Chondrocyte (in vitro differentiated cells): ENCODE measurements at regions not wholly inside any gene's neighbourhood (a gene's known extent, or its start where the extent isn't known, plus 50 kb on each side); places are given as distances from the start of the nearest gene placed in this dataset.

Experiments used
- DNase-seq: peaks from one replicate; pipeline ENCODE4 v3.0.0; 2021; ENCODE audit warnings: mixed read lengths, low spot score
- H3K27ac Mint-ChIP-seq: one replicate; pipeline ENCODE4 v1.8.0; 2021; ENCODE audit warnings: mild to moderate bottlenecking, moderate library complexity, mixed read lengths; ENCODE audit not compliant: unreplicated experiment
- H3K27me3 Mint-ChIP-seq: 2 replicates; pipeline ENCODE4 v1.8.0; 2021; ENCODE audit warnings: low read depth, mixed read lengths
- H3K36me3 Mint-ChIP-seq: 2 replicates; pipeline ENCODE4 v1.8.0; 2021; ENCODE audit warnings: low read depth, mixed read lengths
- H3K4me1 Mint-ChIP-seq: 2 replicates; pipeline ENCODE4 v1.8.0; 2021; ENCODE audit warnings: low read depth, mild to moderate bottlenecking, mixed read lengths
- H3K4me3 Mint-ChIP-seq: one replicate; pipeline ENCODE4 v1.8.0; 2021; ENCODE audit warnings: mild to moderate bottlenecking, moderate library complexity, mixed read lengths; ENCODE audit not compliant: unreplicated experiment
- H3K9me3 Mint-ChIP-seq: 2 replicates; pipeline ENCODE4 v1.8.0; 2021; ENCODE audit warnings: low read depth, mixed read lengths
- TF ChIP-seq, protein P1 (sequence below): fragments of 200-600 bp; sonication (generic); IDR thresholded peaks from 2 replicates; pipeline ENCODE4 v1.5.0; 2021; ENCODE audit warnings: antibody characterized with exemption, mild to moderate bottlenecking, moderate library complexity

DNA sequence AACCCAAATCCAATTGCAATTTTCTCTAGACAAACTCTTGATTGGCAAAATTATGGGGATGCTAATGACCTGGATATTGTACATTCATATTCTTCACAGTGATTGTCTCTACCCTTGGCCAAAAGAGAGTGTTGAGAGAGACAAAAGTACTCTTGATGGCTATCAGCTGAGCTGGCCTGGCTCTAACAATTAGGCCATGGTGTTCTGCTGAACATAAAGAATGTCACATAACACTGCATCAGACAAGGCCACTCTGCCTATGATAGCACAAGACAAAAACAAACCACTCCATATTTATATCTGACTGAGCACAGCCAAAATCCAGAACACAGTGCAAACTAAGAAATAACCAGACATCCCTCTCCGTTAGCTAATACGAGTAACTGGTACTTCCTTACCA, 101.7 kb downstream of the ADAMTS1 start:
- DNase-seq: no peak
- no peaks in the 10 kb centered on the region for H3K9me3 Mint-ChIP-seq
- no peaks in the 10 kb centered on the region for H3K4me1 Mint-ChIP-seq
- no peak overlapping the region for H3K27ac Mint-ChIP-seq
- no peaks in the 10 kb centered on the region for H3K27me3 Mint-ChIP-seq
- TF ChIP-seq, protein P1, sequence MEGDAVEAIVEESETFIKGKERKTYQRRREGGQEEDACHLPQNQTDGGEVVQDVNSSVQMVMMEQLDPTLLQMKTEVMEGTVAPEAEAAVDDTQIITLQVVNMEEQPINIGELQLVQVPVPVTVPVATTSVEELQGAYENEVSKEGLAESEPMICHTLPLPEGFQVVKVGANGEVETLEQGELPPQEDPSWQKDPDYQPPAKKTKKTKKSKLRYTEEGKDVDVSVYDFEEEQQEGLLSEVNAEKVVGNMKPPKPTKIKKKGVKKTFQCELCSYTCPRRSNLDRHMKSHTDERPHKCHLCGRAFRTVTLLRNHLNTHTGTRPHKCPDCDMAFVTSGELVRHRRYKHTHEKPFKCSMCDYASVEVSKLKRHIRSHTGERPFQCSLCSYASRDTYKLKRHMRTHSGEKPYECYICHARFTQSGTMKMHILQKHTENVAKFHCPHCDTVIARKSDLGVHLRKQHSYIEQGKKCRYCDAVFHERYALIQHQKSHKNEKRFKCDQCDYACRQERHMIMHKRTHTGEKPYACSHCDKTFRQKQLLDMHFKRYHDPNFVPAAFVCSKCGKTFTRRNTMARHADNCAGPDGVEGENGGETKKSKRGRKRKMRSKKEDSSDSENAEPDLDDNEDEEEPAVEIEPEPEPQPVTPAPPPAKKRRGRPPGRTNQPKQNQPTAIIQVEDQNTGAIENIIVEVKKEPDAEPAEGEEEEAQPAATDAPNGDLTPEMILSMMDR: no peak
- no peaks in the 10 kb centered on the region for H3K36me3 Mint-ChIP-seq
- no peak overlapping the region for H3K4me3 Mint-ChIP-seq

DNA sequence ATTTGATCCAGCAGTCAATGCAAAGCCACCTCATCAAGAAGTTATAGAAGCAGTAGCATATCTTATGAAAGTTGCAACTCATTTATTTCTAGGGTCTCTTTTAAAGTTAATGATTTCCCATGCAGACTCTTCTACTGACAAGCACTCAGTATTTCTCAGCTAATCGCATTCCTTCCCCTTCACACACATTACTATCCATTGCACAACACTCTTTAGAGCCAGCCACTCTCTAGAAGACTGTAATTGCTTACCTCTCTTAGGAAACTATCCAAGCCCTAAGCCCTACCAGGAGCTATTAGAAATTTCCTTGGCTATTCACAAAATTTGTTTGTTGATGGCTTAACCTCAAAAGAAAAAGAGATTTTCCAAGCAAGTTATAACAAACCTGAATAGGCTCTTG, 106.0 kb downstream of the ADAMTS1 start:
- TF ChIP-seq, protein P1: no peak
- DNase-seq: no peak
- Mint-ChIP-seq H3K27ac (no peak overlapping the region), H3K4me3 (no peak overlapping the region), H3K27me3 (no peaks in the 10 kb centered on the region), H3K36me3 (no peaks in the 10 kb centered on the region), H3K4me1 (no peaks in the 10 kb centered on the region), H3K9me3 (no peaks in the 10 kb centered on the region)

DNA sequence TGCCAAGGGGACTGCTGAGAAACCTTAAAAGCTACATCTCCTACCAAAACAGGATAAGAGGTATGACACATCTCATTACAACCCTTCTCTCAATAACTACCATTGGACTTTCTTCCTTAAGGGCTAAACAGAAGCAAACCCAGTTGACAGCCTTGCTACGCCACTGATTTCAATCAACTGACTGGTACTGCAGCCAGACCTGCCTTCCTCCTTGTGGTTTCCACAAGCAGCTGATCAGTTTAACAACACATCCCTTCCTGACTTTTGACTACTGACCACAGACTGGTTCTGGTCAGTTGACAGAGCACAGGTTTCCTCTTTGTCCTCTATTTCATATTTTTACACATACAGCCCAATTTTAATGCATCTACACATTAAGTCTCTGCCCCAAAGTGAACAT, 108.8 kb downstream of the ADAMTS1 start:
- H3K27ac Mint-ChIP-seq: no peak overlapping the region
- H3K9me3 Mint-ChIP-seq: no peaks in the 10 kb centered on the region
- no peak for DNase-seq
- TF ChIP-seq, protein P1: no peak
- no peaks in the 10 kb centered on the region for H3K36me3 Mint-ChIP-seq
- H3K27me3 Mint-ChIP-seq: no peaks in the 10 kb centered on the region
- H3K4me3 Mint-ChIP-seq: no peak overlapping the region
- H3K4me1 Mint-ChIP-seq: peaks cover 7% of the 10 kb centered on the region

DNA sequence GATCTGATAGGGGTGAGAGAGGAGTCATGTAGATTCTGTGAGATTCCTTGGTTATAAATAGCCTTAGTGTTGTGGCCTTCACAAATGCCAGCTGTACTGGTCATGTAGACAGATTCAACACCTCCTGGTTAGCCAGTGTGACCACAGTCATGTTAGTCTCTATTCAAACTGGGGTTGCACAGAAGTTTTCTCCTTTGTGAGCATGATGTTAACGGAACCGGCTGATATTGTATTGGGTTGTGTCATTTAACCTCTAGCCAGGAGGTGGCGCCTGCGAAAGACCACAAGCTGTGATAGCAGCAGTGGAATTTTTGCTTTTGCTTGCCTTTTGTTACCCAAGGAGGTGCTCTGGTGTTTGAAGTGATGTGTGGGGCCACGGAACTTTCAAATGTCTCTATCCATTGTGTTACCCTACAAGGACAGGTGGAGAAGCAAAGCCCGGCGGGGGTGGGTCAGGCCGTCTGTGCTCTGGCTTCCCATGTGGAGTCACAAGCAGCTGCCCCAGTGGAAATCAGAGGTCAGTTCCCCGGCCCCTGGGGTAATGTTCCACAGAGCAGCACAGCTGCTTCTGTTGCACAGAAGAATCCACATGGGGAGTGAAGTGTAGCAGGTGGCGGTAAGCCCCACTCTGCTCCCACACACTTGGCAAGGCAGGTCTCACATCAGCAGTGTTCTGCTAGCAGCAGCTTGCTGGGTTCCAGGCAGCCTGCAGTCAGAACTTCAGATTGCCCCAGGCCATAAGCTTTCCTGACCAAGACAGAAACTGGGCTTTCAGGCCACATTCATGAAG, 112.6 kb downstream of the ADAMTS1 start:
- DNase-seq: no peak
- H3K36me3 Mint-ChIP-seq: no peaks in the 10 kb centered on the region
- H3K4me1 Mint-ChIP-seq: peaks cover 7% of the 10 kb centered on the region
- H3K27me3 Mint-ChIP-seq: peaks cover 7% of the 10 kb centered on the region
- H3K9me3 Mint-ChIP-seq: peaks cover 5% of the 10 kb centered on the region
- TF ChIP-seq, protein P1: peak; percentile 81
- no peak overlapping the region for H3K27ac Mint-ChIP-seq
- H3K4me3 Mint-ChIP-seq: no peak overlapping the region

DNA sequence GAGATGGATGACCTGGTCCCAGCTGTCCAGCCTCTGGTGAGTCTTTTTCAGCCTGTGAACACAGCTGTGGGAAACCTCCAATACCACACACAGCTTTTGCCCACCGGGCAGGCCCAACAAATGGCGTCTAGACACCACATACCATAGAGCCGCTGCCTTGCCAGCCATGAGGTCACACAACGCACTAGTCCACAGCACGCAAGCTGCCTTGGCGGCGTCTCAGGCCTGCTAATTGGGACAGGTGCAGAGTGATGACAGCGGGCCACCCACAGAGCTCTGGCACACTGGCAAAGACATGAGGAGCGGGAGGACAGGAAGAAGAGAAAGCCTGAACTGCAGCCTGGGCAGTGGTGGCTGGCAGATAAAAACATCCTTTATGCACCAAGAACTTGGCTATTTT, 125.5 kb downstream of the ADAMTS1 start:
- Mint-ChIP-seq H3K4me1 (peaks cover 4% of the 10 kb centered on the region), H3K27me3 (peaks cover 1% of the 10 kb centered on the region), H3K4me3 (no peak overlapping the region), H3K9me3 (peaks cover 2% of the 10 kb centered on the region), H3K36me3 (no peaks in the 10 kb centered on the region), H3K27ac (no peak overlapping the region)
- TF ChIP-seq, protein P1: no peak
- no peak for DNase-seq
